ENCODE measurements at regions not wholly inside any gene's neighbourhood (a gene's known extent, or its start where the extent isn't known, plus 50 kb on each side); places are given as distances from the start of the nearest gene placed in this dataset.
A peak's percentile ranks its signal among the peaks of the same experiment; 100 is the strongest.

DNA sequence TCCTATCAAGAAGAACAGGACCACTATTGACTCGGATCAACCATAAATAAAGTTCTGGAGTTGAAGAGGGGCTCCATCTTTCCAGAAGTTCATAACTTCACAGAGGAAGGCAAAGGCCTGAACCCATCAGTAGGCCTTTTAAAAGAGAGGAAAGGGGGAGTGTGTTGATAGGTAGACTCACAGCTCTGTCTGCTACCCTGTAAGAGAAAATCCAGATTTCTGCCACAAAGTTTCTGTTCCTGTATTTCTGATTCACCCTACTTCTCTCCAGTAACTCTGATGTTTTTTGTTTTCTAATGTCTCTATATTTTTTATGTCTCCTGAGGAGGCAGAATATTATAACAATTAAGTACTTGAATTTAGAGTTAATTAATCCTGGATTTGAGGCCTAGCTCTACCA is 564.0 kb downstream of the TNS1 start:
- DNase-seq (ENCODE audit: low spot score), result no peak

DNA sequence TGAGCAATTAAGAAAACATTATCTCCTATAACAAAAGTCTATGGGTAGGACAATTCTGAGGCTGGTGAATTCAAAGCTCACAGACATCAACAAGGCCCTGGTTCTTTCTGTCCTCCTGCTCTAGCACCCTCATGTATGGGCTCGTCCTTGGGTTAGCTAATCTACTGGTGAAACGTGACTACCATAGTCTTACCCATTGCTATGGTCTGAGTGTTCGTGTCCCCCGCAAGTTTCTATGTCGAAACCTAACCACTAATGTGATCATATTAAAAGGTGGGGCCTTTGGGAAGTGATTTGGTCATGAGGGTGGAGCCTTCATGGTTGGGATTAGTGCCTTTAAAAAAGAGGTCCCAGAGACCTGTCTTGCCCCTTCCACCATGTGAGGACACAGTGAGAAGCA is 564.7 kb downstream of the TNS1 start:
- no peak for DNase-seq (ENCODE audit: low spot score)

DNA sequence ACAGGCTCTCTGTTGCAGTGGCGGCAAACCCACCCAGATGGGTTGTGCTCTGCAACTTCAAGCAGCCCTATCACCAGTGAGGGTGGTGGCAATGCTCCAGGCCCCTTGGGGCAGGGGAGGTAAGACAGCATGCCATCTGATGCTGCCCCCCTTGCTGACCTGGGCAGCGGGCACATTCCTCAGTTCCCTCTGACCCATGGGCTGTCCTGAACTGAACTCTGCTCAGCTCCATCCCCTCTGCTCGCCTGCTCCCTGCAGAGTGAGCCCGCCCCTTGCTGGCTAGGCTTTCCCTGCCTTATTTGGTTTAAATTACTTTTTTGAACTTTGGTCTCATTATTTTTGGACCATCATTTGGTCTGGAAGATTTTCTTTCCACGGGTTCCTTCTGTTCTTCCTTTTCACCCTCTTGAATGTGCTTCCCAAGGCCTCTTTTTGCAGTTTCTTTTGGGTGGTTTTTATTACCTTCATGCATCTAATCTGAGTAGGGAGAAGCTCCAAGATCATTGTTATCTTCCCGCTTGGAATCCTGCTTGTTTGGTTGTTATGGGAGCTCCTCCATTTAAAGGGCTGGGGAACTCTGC is 565.4 kb downstream of the TNS1 start:
- no peak for DNase-seq (ENCODE audit: low spot score)

DNA sequence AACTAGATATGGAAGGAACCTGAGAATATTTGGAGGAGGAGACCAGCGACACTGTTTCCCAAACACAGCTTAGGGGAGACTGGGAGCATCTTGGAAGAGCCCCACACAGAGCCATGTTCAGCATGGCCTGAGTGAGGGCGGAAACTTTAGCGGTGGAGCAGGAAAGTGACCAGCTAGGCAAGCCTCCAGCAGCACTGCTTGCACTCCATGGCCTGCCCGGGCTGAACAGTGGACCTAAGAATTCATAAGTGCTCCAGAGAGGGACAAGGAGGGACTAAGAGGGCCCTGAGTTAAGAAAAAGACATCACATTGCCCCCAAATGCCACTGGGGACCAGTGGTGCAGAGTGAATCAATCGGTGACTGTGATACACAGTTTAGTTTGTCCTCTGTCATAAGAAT is 566.4 kb downstream of the TNS1 start:
- DNase-seq (ENCODE audit: low spot score), result no peak

DNA sequence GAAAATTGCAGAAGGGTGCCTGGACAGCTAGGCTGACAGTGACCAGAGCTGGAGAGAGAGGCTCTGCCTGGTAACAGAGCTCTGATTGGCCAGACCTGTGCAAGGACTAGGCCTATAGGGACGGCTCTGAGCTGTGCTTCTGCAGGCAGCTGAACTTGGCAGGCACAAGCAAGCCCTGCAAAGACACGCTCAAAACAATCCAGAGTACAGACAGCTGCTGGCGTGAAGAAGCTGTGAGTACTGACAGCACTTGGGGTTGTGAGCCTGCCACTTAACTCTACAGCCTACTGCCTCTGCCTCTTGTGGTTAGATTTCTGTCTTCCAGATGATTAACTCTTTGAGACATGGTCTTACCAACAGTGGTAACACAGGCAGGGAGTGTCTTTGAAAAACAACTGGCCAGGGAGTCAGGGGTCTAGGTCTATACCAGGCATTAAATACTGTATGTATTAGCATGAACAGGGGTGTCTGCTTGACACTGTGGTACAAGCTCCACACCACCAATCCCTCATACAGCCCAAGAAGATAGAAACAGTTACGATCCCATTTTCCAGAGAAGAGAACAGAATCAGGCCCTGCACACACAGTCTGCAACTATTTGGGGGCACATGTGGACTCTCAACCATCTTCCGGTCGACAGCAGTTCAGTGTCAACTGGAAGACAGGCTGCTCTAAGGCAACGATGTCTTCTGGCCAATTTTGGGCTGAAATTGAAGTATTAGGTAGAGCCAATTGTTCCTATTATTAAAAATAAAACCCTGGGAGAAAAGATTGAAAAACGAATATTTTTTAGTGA is 568.4 kb downstream of the TNS1 start:
- peak; percentile 46 for DNase-seq (ENCODE audit: low spot score)

DNA sequence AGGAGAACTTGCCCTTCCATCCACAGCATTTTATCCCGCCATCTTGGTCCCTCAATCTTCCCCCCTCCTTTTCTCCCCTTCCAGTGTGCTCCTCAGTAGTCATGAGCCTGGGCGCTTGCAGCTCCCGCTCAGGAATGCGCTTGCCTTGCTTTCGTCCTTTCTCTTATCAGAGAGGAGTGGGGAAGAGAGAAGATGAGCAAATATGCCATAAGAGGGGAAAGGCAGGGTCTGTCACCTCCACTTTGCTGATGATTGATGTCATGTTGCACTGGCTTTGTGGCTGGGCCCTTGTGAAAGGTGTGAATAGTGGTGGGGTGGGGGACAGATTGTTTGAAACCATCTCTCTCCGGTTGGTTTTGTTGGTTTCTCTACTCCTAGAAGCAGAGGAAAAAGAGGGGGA is 569.3 kb downstream of the TNS1 start:
- no peak for DNase-seq (ENCODE audit: low spot score)

DNA sequence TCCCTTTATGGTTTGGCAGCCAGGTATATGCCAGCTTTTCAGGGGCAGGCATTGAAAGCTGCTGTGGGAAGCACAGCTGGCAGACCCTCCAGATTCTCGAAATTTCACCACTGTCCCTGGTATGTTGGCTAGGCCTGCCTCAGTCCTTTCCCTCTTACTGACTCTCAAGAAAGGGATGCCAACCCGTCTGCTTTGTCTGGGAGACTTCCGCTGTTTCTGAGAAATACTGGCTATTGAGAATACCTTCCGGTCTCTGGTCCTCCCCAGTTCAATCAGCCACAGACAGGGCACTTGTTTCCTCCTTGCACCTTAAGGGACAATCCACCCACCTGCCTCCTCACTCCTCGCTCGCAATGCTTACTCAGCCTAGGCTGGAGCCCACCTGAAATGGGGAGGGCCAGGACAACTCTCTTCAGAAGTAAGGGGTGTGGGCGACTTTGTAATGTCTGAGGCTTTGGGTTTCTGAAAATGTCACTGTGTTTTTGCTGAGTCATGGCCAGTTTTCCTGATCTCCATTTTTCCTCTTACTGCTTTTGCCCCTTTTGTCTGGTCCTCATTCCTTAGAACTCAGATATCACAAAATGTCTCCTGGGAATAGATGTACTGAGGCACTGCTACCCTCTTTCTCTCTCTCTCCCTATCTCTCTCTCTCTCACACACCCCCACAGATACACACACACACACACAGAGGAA is 571.1 kb downstream of the TNS1 start:
- no peak for DNase-seq (ENCODE audit: low spot score)

DNA sequence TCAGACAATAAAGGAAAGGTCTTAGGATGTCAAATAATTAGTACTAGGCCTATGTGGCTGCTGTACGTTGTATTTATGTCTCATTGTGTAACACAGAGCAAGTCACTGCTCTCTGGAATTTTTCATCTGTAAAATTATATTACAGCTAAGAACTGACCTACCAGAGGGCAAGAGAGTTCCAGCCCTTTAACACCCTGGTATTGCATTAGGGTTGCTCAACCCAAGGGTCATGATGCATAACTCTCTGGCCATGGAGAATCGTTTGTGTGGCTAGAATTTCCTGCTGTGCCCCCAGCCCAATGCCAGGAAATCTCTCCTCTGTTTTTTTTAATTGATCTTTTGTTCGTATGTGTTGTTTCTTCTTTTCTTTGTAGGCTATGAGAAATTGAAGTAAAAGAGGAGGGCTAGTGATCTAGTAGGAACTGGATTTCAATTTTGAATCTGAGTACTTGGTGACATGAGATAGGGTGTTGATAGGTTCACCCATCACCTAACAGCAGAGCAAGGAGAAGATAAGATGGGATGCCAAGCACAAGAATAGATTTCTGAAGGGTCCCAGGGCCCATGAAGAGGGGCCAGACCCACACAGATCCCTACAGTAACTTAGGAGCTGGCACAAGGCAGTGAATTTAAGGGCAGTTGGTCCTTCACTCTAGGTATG is 571.2 kb upstream of the TNP1 start:
- no peak for DNase-seq (ENCODE audit: low spot score)

DNA sequence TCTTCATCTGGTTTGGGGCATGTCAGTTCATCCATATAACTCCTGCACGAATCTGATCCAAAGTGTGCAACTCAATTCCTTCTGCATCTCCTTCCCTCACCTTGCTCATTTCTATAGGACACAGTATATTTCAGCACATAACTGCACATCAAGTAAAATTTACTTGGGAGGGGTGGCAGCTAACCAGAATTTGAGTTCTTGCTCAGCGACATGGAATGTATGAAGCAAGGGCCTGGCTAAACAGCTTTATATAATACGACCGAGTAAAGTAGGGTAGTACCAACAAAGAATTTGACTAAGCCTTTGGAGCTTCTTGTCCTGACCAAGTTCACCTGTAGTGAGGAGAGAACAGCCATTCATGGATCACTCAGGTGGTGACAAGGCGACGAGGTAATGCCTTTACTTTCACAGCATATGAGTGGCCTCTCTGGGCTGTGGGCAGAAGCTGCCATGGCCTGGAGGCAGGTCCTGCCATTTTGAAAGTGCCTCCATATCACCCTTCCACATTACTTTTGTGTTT is 570.2 kb upstream of the TNP1 start:
- no peak for DNase-seq (ENCODE audit: low spot score)

DNA sequence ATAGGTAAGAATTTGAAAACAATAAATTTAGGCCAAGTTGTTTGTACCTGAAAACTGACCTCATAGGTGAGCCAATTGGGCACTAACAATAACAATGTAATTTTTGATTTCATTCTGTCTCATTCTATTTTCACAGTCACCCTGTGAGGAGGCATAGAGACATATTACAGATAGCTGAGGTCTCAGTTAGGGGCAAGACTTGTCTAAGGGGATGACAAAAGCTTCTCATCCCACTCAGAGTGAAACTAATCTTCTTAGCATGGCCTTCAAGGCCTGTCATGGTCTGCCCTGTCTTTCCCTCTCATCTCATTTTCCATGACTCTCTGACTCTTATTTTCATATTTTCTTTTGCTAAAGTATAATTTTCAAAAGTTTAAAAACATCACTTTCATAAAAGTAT is 562.0 kb upstream of the TNP1 start:
- DNase-seq (ENCODE audit: low spot score), result no peak

DNA sequence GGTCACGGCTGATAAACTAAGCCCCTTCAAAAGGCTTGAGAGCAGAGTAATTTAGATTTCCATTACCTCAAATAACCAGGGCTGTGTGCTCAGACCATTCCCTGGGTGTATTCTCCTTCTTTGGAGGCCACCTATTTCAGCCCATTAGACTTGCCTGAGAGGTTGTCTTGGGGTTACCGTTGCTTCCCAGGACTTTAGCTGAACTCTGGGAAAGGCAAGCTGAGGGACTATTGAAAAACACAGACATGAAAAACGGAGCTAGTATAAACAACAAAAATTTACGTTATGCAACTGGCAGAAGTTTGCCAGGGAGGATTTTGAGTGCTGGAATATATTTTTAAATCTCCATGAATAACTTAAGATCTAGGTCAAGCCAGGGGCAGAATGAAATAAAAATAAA is 561.0 kb upstream of the TNP1 start:
- DNase-seq (ENCODE audit: low spot score), result no peak

DNA sequence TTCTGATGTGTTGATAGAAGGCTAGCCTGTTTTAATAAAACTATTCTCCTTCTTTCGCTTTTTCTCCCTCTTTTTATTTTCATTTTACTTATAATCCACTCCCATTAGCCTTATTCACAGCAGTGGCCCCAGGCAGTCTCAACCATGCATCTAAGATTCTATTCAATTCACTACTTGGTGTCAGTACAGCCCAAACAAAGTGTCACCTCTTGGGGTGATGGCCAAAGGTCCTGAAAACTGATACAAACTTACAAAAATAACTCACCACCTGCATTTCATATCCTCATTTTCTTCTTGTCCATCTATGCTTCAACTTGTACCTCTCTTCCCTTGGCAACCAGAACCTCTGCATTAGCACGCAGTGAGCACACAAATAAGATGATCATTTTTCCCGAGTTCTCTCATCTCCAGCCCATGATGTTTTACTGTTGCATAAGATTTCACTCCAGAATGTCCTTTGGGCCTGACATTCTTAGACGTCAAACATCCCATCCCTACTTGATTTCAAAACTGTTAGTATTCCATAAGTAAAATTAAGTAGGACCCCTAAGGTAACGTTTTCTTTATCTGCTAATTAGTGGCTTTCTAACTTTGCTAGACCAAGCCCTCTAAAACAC is 559.3 kb upstream of the TNP1 start:
- DNase-seq (ENCODE audit: low spot score), result no peak

DNA sequence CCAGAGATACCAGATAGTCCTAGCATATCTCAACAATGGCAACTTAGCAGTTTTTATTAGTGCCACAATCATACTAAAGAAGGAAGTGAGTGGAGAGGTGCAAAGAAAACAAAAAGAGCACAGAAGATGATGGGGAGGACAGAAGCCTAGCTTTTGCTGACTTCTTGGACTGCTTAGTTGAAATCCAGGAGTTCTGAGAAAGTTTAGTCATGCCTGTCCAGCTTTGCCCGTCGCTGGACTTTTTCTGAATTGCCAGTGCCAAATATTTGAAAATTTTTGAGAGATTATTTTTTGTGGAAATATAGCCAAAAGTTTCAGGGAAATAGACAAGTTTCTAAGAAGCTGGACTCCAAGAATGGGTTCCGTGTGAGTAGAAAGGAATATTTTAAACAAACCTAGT is 558.7 kb upstream of the TNP1 start:
- no peak for DNase-seq (ENCODE audit: low spot score)

DNA sequence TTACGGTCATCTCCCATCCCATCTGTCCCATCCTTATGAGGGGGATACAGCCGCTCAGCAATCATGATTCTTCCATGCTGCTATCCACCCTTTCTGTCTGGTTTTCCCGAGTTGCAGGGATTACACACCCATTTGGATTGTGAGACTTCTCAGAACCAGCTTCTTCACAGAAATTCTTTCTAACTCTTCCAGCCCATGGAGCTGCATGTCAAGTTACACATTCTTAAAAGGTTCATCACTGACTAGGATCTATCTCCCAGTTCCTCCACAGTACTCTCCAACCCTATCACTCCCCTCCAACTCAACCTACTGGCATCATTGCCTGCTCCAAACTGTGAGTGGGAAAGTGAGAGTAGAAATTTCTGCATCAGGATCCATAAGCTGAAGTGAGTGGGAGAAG is 558.2 kb upstream of the TNP1 start:
- no peak for DNase-seq (ENCODE audit: low spot score)

DNA sequence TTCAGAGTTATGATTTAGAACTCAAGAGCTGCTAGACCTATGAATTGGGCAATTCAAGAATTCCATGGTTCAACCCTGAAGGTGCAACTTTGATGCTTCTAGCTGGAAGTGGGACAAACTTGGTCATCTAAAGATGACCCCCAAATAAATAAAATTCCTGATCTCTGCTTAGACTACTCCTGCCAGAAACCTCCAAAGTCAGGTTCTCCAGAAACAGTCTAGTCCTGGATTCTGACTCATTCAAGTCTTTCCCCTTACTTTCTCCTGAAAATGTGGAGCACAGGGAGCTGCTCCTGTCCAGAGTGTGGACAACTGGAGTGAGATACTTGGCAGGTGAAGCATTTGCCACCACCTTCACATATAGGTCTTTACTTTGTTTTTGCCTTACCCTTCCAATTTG is 557.7 kb upstream of the TNP1 start:
- DNase-seq (ENCODE audit: low spot score), result no peak

DNA sequence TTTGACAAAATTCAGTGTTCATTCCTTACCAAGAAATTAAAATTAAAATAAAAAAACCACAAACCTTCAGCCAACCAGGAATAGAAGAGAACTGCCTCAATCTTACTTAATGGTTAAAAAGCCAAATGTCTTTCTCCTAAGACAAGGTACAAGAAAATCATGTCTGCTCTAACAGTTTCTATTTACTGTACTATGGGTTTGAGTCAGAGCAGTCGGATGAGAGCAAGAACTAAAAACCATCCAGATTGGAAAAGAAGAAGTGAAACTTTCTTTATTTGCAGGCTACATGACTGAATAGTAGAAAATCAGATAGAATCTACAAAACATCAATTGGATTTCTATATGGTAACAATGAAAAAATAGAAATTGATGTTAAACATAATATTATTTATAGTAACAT is 555.5 kb upstream of the TNP1 start:
- no peak for DNase-seq (ENCODE audit: low spot score)

DNA sequence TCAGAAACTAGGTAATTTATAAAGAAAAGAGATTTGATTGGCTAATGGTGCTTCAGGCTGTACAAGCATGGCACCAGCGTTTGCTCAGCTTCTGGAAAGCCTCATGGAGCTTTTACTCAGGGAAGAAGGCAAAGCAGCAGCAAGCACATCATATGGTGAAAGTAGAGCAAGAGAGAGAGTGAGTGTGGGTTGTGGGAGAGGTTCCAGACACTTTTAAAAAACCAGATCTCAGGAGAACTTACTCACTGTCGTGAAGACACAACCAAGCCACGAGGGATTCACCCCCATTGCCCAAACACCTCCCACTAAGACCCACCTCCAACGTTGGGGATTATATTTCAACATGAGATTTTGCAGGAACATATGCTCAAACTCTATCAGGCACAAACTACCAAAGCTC is 554.6 kb upstream of the TNP1 start:
- DNase-seq (ENCODE audit: low spot score), result no peak

DNA sequence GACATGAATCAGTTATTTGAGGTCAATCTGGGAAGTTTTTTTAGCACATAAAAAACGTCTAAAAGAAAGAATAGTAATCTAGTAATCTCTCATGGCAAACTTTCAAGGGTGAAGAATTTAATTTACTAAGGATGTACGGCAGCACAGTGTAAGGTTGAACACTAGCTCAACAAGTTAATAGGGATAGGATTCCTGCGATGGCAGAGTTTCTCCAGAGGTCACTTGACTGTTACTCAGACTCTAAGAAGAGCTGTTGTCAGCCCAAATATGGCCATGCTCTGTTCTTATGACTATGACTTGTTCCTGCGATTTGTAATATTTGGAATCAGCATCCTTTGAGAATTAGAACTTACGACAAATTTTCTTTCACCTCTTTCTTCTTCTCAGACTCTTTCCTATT is 553.3 kb upstream of the TNP1 start:
- DNase-seq (ENCODE audit: low spot score), result no peak

DNA sequence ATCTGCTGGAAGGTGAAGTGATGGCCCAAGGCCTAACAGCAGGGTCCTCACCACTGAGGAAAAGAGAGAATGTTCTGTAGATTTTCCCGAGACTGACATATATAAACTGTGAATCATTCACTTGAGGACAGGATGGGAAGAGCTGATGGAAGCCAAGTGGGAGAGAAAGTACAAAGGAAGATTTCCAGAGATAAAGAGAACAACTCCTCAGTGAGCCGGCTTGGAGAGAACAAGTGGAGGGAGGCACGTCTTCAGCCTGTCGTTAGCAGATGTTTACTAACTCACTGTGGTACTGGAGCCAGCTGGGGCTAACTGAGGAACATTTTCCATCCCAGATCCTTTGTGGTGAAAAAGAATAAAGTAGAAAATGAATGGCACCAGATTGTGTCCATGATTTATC is 552.9 kb upstream of the TNP1 start:
- no peak for DNase-seq (ENCODE audit: low spot score)

DNA sequence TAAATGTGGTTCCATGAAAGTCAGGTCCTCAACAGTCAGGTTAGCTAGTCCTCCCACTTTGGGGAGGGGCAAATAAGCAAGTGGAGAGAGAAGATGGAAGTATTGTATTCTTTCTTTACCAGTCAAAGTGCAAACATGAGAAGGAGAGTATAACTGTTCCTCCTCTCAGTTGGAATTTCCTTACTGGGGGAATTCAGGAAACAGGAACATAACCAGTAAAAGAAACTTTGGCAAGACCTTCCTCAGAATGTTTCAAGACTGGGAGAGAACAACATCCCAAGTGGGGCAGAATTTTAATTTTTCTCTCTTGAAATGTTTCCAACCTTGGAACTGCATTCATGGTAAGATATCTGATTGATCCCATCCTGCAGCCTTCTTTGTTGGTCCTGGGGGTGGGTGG is 552.4 kb upstream of the TNP1 start:
- no peak for DNase-seq (ENCODE audit: low spot score)

DNA sequence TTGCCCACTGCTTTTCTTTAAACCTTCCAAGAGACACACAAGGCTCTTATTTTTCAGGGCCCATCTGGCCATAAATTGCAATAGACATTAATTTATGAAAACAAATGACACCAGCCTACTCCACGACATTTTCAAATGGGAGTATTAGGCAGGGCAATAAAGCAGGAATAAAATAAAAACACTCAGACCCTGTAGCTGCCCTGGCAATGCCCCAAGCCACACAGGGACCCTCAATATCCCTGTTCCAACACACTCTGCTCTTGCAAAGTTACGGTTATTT is 550.8 kb upstream of the TNP1 start:
- DNase-seq (ENCODE audit: low spot score), result no peak

DNA sequence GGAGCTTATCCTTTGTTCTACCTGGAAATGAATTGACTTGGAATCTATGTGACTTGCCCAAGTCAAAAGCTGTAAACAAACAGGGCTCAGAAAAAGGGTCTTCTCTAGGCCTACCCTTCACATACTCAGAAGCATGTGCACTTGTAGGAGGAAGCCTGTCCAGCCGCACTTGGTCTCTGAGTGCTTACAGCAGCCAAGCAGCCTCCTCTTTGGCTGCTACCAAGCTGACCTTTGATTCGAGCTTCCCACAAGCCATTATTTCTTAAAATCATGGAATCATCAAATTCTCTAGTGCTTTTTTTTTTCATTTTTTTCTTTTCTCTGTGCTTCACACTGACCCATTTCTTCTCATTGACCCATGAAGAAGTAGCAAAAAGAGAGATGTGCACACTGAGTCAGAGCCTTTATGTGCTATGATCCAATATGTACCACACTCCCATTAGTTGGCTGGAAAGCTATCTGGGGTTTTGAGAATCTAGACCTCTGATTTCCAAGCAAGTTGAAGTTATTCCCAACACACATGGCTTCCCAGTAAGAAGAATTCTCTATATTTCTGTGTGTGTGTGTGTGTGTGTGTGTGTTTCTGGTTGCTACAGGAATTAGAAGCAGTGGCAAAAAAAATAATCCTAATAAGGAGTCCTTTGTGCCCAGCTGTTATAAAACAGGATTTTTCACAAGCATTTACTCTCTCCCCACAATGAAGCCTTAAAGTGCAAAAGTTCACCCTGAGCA is 550.3 kb upstream of the TNP1 start:
- DNase-seq (ENCODE audit: low spot score), result no peak
